KMS-11 (cell line): ENCODE measurements at regions not wholly inside any gene's neighbourhood (a gene's known extent, or its start where the extent isn't known, plus 50 kb on each side); places are given as distances from the start of the nearest gene placed in this dataset.

Experiments
- H2AFZ ChIP-seq: fragments of 200-600 bp; sonication (generic); 2 replicates; pipeline ENCODE4 v1.6.1; 2016; ENCODE audit warnings: antibody characterized with exemption, mixed run types, low read depth
- H3K27ac ChIP-seq: fragments of 200-600 bp; sonication (generic); 2 replicates; pipeline ENCODE4 v1.6.1; 2016; ENCODE audit warnings: mild to moderate bottlenecking, mixed run types
- H3K27me3 ChIP-seq: fragments of 200-600 bp; sonication (generic); 2 replicates; pipeline ENCODE4 v1.6.1; 2017; ENCODE audit warnings: mild to moderate bottlenecking, low read depth, mixed run types, moderate library complexity; ENCODE audit not compliant: insufficient read depth
- H3K36me3 ChIP-seq: fragments of 200-600 bp; sonication (generic); 2 replicates; pipeline ENCODE4 v1.6.1; 2017; ENCODE audit warnings: mild to moderate bottlenecking, mixed run types; ENCODE audit not compliant: insufficient read depth
- H3K4me1 ChIP-seq: fragments of 200-600 bp; sonication (generic); 2 replicates; pipeline ENCODE4 v1.6.1; 2016; ENCODE audit warnings: mild to moderate bottlenecking, low read depth, mixed run types; ENCODE audit not compliant: poor library complexity, severe bottlenecking
- H3K4me2 ChIP-seq: fragments of 200-600 bp; sonication (generic); 2 replicates; pipeline ENCODE4 v1.7.0; 2016; ENCODE audit warnings: mild to moderate bottlenecking, mixed run types
- H3K4me3 ChIP-seq: fragments of 200-600 bp; sonication (generic); IDR thresholded peaks from 2 replicates; pipeline ENCODE4 v1.6.1; 2017; ENCODE audit warnings: low read depth, low read length, mixed read lengths; ENCODE audit not compliant: insufficient read depth
- H3K79me2 ChIP-seq: fragments of 200-600 bp; sonication (generic); 2 replicates; pipeline ENCODE4 v1.6.1; 2016; ENCODE audit warnings: low read depth, mixed run types; ENCODE audit not compliant: insufficient read depth
- H3K9ac ChIP-seq: fragments of 200-600 bp; sonication (generic); 2 replicates; pipeline ENCODE4 v1.6.1; 2016; ENCODE audit warnings: mild to moderate bottlenecking, mixed run types
- H4K20me1 ChIP-seq: fragments of 200-600 bp; sonication (generic); 2 replicates; pipeline ENCODE4 v1.6.1; 2016; ENCODE audit warnings: mild to moderate bottlenecking, mixed run types; ENCODE audit not compliant: insufficient read depth
- CTCF ChIP-seq: fragments of 200-600 bp; sonication (generic); conservative IDR thresholded peaks from 2 replicates; pipeline ENCODE4 v1.6.1; 2017; ENCODE audit warnings: low read depth, mild to moderate bottlenecking, antibody characterized with exemption, low read length, moderate library complexity, mixed read lengths

DNA sequence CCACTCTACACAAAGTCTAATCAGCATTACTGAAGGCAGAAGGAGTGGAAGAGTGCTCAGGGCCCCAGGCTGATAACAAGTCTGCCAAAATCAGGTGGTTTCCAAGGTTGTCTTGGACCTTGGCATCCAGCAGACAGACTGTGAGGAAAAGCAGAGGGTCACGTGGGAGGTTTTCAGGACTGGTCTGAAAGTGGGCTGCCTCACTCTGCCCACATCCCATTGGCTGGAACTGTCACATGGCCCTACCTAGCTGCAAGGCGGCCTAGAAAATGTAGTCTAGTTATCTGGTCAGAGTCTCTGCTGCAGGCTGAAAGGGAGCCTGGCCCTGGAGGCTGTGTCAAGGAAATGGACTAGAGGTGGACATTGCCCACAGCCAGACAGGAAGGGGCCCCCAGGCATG lies 310.7 kb upstream of the ASIC2 start:
- Histone ChIP-seq H3K4me1 (no peaks in the 10 kb centered on the region), H3K4me2 (no peak overlapping the region), H2AFZ (no peak overlapping the region), H3K9ac (no peak overlapping the region), H3K27me3 (no peaks in the 10 kb centered on the region), H3K4me3 (no peak overlapping the region), H3K36me3 (no peaks in the 10 kb centered on the region), H3K79me2 (no peaks in the 10 kb centered on the region), H3K27ac (no peak overlapping the region), H4K20me1 (no peaks in the 10 kb centered on the region)
- TF ChIP-seq CTCF: no peak

DNA sequence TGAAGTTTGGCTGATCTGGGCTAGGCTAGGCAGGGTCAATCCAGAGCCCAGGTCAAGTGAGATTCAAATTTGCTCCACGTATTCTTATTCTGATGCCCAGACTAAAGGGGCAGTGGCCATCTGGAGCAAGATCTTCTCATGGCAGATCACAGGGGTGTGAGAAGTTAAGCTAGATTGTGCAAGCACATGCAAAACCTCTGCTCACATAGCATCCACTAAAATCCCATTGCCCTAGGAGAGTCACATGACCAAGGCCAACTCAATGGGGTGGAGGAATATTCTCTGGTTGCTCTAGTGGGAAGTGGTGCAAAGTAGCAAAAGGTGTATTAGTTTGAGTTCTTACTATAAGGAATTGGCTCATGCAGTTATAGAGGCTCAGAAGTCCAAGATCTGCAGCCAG lies 318.4 kb upstream of the ASIC2 start:
- Histone ChIP-seq H3K4me2 (no peak overlapping the region), H3K9ac (no peak overlapping the region), H3K79me2 (no peaks in the 10 kb centered on the region), H3K36me3 (no peaks in the 10 kb centered on the region), H4K20me1 (no peaks in the 10 kb centered on the region), H3K4me1 (no peaks in the 10 kb centered on the region), H3K4me3 (no peak overlapping the region), H3K27me3 (no peaks in the 10 kb centered on the region), H2AFZ (no peak overlapping the region), H3K27ac (no peak overlapping the region)
- TF ChIP-seq CTCF: no peak

DNA sequence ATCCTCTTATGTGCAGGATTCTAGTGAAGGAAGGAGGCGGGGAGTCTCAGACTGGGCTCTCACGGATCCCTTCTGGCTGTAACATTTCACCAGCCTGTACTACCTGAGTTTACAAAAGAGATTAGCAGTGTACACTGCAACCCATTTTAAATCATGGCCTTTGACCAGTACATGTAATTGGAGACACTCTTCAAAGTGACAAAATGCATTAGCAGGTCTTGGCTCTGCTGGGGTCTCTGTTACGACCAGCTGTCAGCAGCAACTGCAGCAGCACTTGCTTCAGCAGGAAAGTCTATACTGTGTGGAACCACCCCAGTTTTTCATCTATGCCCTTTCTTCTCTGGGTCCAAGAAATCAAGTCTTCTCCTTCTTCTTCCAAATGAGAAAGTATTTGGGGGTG lies 322.8 kb upstream of the ASIC2 start:
- Histone ChIP-seq H2AFZ (no peak overlapping the region), H3K27ac (no peak overlapping the region), H3K4me1 (no peaks in the 10 kb centered on the region), H3K27me3 (no peaks in the 10 kb centered on the region), H3K36me3 (no peaks in the 10 kb centered on the region), H3K4me3 (no peak overlapping the region), H3K9ac (no peak overlapping the region), H3K4me2 (no peak overlapping the region), H4K20me1 (no peaks in the 10 kb centered on the region), H3K79me2 (no peaks in the 10 kb centered on the region)
- no peak for TF ChIP-seq CTCF

DNA sequence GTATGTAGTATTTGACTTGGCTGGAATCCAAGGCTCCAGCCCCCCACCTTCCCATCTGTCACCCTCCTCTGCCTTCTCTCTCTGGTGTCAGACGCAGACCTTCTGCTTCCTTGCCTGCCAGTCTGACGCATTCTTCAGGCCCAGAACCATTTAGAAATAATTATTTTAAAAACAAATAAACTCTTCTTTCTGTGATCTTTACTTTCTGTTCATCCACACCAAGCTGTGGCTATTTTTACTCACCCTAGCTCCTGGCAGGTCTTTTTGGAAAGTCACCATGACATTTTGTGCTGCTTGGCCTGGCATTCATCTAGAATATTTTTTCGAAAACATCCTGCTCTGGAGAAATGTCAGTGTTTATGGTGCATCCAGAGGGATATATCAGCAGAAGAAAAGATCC lies 330.7 kb upstream of the ASIC2 start:
- H3K4me3 ChIP-seq: no peak overlapping the region
- H3K27ac ChIP-seq: no peak overlapping the region
- no peak overlapping the region for H2AFZ ChIP-seq
- H3K4me1 ChIP-seq: no peaks in the 10 kb centered on the region
- H3K36me3 ChIP-seq: no peaks in the 10 kb centered on the region
- no peaks in the 10 kb centered on the region for H3K79me2 ChIP-seq
- H3K9ac ChIP-seq: no peak overlapping the region
- H3K4me2 ChIP-seq: no peak overlapping the region
- no peaks in the 10 kb centered on the region for H3K27me3 ChIP-seq
- TF ChIP-seq CTCF: no peak
- no peaks in the 10 kb centered on the region for H4K20me1 ChIP-seq
